ENCODE measurements at regions not wholly inside any gene's neighbourhood (a gene's known extent, or its start where the extent isn't known, plus 50 kb on each side); places are given as distances from the start of the nearest gene placed in this dataset.

- H3K9me3 ChIP-seq, result no peaks in the 10 kb centered on the region
- H3K27ac ChIP-seq, result no peak overlapping the region
- intact Hi-C loops (cut with DNase I), result no loop called here
- H3K36me3 ChIP-seq, result no peaks in the 10 kb centered on the region
- no peaks in the 10 kb centered on the region for H3K4me1 ChIP-seq
- H3K4me3 ChIP-seq, result no peak overlapping the region
- TF ChIP-seq POLR2A (IDR thresholded peaks at IDR 0.05), result no peak
- TF ChIP-seq CTCF (IDR thresholded peaks at IDR 0.05), result no peak
- no peak for TF ChIP-seq POLR2AphosphoS5 (IDR thresholded peaks at IDR 0.05; ENCODE audit: insufficient read depth in 1 of 2, low read depth in 1 of 2)
- no peaks in the 10 kb centered on the region for H3K27me3 ChIP-seq
- no peak for DNase-seq (ENCODE audit: extremely low spot score in 2 of 2)
Measured at GRCh38 chr3:104731074-104731473, 635.6 kb upstream of the ALCAM start.

GRCh38 chr3:104734627-104735026 is 632.1 kb upstream of the ALCAM start:
- H3K36me3 ChIP-seq, result no peaks in the 10 kb centered on the region
- H3K4me3 ChIP-seq, result no peak overlapping the region
- no peak overlapping the region for H3K27ac ChIP-seq
- no peak for DNase-seq (ENCODE audit: extremely low spot score in 2 of 2)
- no peaks in the 10 kb centered on the region for H3K9me3 ChIP-seq
- TF ChIP-seq POLR2A (IDR thresholded peaks at IDR 0.05) (no peak), POLR2AphosphoS5 (IDR thresholded peaks at IDR 0.05; ENCODE audit: insufficient read depth in 1 of 2, low read depth in 1 of 2) (no peak), CTCF (IDR thresholded peaks at IDR 0.05) (no peak)
- H3K27me3 ChIP-seq, result no peaks in the 10 kb centered on the region
- H3K4me1 ChIP-seq, result no peaks in the 10 kb centered on the region
- intact Hi-C loops (cut with DNase I), result no loop called here

- no peak for DNase-seq (ENCODE audit: extremely low spot score in 2 of 2)
- intact Hi-C loops (cut with DNase I), result no loop called here
- no peak for TF ChIP-seq POLR2AphosphoS5 (IDR thresholded peaks at IDR 0.05; ENCODE audit: insufficient read depth in 1 of 2, low read depth in 1 of 2)
- Histone ChIP-seq H3K4me1 (no peaks in the 10 kb centered on the region), H3K27ac (no peak overlapping the region), H3K27me3 (no peaks in the 10 kb centered on the region), H3K36me3 (no peaks in the 10 kb centered on the region), H3K9me3 (no peaks in the 10 kb centered on the region), H3K4me3 (no peak overlapping the region)
Measured at GRCh38 chr3:104735691-104736090, 631.0 kb upstream of the ALCAM start.

- intact Hi-C loops (cut with DNase I), result no loop called here
- H3K9me3 ChIP-seq, result no peaks in the 10 kb centered on the region
- H3K4me3 ChIP-seq, result no peak overlapping the region
- no peak overlapping the region for H3K27ac ChIP-seq
- no peaks in the 10 kb centered on the region for H3K27me3 ChIP-seq
- TF ChIP-seq POLR2AphosphoS5 (IDR thresholded peaks at IDR 0.05; ENCODE audit: insufficient read depth in 1 of 2, low read depth in 1 of 2), result no peak
- TF ChIP-seq POLR2A (IDR thresholded peaks at IDR 0.05), result no peak
- TF ChIP-seq CTCF (IDR thresholded peaks at IDR 0.05), result no peak
- no peaks in the 10 kb centered on the region for H3K4me1 ChIP-seq
- H3K36me3 ChIP-seq, result no peaks in the 10 kb centered on the region
- no peak for DNase-seq (ENCODE audit: extremely low spot score in 2 of 2)
Measured at GRCh38 chr3:104738271-104738670, 628.4 kb upstream of the ALCAM start.

GRCh38 chr3:104740874-104741379 is 625.8 kb upstream of the ALCAM start:
- H3K27ac ChIP-seq, result no peak overlapping the region

More at GRCh38 chr3:104740874-104741379, 625.8 kb upstream of the ALCAM start:
- no peak for DNase-seq (ENCODE audit: extremely low spot score in 2 of 2)
- H3K4me1 ChIP-seq, result no peaks in the 10 kb centered on the region
- no peaks in the 10 kb centered on the region for H3K9me3 ChIP-seq
- TF ChIP-seq POLR2A (IDR thresholded peaks at IDR 0.05) (no peak), POLR2AphosphoS5 (IDR thresholded peaks at IDR 0.05; ENCODE audit: insufficient read depth in 1 of 2, low read depth in 1 of 2) (no peak), CTCF (IDR thresholded peaks at IDR 0.05) (no peak)
- H3K27me3 ChIP-seq, result no peaks in the 10 kb centered on the region
- no peaks in the 10 kb centered on the region for H3K36me3 ChIP-seq
- no peak overlapping the region for H3K4me3 ChIP-seq
- intact Hi-C loops (cut with DNase I), result no loop called here
